HUES6 (cell line): ENCODE measurements at regions not wholly inside any gene's neighbourhood (a gene's known extent, or its start where the extent isn't known, plus 50 kb on each side); places are given as distances from the start of the nearest gene placed in this dataset.
"Not testable (repeated sequence)": the region's sequence is repeated elsewhere in the genome, so short reads cannot be mapped to it uniquely, and the experiment has no call there.

Experiments
- H3K27ac ChIP-seq: 2 replicates; pipeline ENCODE4 v1.7.0; 2013; ENCODE audit warnings: low read depth, mild to moderate bottlenecking, low read length, inconsistent platforms
- H3K27me3 ChIP-seq: 2 replicates; pipeline ENCODE4 v1.6.1; 2013; ENCODE audit warnings: low read length; ENCODE audit not compliant: control insufficient read depth, insufficient read depth
- H3K36me3 ChIP-seq: 2 replicates; pipeline ENCODE4 v1.6.1; 2013; ENCODE audit warnings: low read length; ENCODE audit not compliant: control insufficient read depth, insufficient read depth
- H3K4me1 ChIP-seq: 2 replicates; pipeline ENCODE4 v1.6.1; 2013; ENCODE audit warnings: low read length; ENCODE audit not compliant: control insufficient read depth, insufficient read depth
- H3K4me3 ChIP-seq: 2 replicates; pipeline ENCODE4 v1.5.1; 2013; ENCODE audit warnings: low read depth, low read length
- H3K9ac ChIP-seq: one replicate; pipeline ENCODE4 v1.6.1; 2013; ENCODE audit warnings: mild to moderate bottlenecking, low read length
- H3K9me3 ChIP-seq: 2 replicates; pipeline ENCODE4 v1.6.1; 2013; ENCODE audit warnings: low read depth, low read length; ENCODE audit not compliant: control insufficient read depth, insufficient read depth

GRCh38 chr13:99736541-99736940 lies 235.0 kb downstream of the ZIC5 start:
- Histone ChIP-seq H3K9me3 (no peaks in the 10 kb centered on the region), H3K9ac (no peak overlapping the region), H3K4me1 (peaks cover 54% of the 10 kb centered on the region), H3K4me3 (no peak overlapping the region), H3K27ac (no peak overlapping the region), H3K27me3 (no peaks in the 10 kb centered on the region), H3K36me3 (no peaks in the 10 kb centered on the region)

- no peak overlapping the region for H3K27ac ChIP-seq
- H3K9ac ChIP-seq = no peak overlapping the region
Observed at GRCh38 chr13:99734013-99734693, 232.9 kb downstream of the TM9SF2 start.

DNA sequence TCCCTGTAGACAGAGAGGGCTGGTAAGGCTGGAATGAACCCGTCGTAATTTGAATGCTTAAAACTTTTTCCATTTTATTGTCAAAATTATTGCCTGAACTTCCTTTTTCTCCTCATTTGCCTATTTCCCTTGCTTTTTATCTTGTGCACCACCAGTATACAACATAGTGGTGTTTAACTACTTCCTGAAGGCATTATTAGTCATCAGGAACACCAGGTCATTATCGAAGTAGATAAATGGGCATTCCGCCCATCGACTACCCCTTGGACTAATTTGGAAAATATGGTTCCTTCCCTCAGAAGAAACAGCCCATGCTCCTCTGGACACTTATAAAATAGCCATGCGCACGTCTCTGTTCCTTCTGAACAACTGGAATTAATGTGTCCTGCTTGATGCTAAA lies 232.1 kb downstream of the TM9SF2 start:
- no peak overlapping the region for H3K9ac ChIP-seq

More at GRCh38 chr13:99734013-99734693, 232.9 kb downstream of the TM9SF2 start:
- Histone ChIP-seq H3K4me1 (peaks cover 45% of the 10 kb centered on the region), H3K36me3 (no peaks in the 10 kb centered on the region), H3K4me3 (peak overlapping the region; percentile 28; the same call in 1 of the 2 replicates), H3K9me3 (no peaks in the 10 kb centered on the region), H3K27me3 (no peaks in the 10 kb centered on the region)

DNA sequence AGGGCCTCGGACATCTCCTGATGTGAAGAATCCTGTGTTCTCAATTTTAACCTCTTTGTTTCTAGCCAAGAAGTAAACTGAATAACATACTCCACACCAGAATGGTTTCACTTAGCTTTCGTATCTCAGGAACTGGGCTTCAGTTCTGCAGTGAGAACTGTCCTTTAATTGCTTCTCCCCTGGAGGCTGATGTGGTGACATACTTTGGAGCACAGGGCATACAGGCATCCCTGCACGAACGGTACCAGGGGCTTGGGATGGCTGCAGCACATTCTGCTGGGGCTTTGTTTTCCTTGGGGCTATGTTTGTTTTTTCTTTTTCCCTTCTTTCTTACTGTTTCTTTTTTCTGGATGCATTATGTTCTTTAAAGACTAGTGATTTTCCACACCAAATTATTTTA lies 230.5 kb downstream of the TM9SF2 start:
- peak overlapping the region; percentile 9 for H3K9ac ChIP-seq
- peaks cover 47% of the 10 kb centered on the region for H3K4me1 ChIP-seq
- no peak overlapping the region for H3K4me3 ChIP-seq
- H3K27me3 ChIP-seq = no peaks in the 10 kb centered on the region
- H3K9me3 ChIP-seq = no peaks in the 10 kb centered on the region
- H3K27ac ChIP-seq = no peak overlapping the region
- H3K36me3 ChIP-seq = no peaks in the 10 kb centered on the region

More for the DNA sequence above, 232.1 kb downstream of the TM9SF2 start:
- Histone ChIP-seq H3K27me3 (no peaks in the 10 kb centered on the region), H3K9me3 (no peaks in the 10 kb centered on the region), H3K36me3 (no peaks in the 10 kb centered on the region), H3K4me3 (no peak overlapping the region), H3K4me1 (peaks cover 45% of the 10 kb centered on the region), H3K27ac (no peak overlapping the region)

GRCh38 chr13:99730403-99730802 lies 229.1 kb downstream of the TM9SF2 start:
- H3K27me3 ChIP-seq = no peaks in the 10 kb centered on the region
- H3K36me3 ChIP-seq = no peaks in the 10 kb centered on the region
- H3K9ac ChIP-seq = no peak overlapping the region
- H3K27ac ChIP-seq = no peak overlapping the region
- H3K9me3 ChIP-seq = no peaks in the 10 kb centered on the region
- no peak overlapping the region for H3K4me3 ChIP-seq
- peaks cover 59% of the 10 kb centered on the region for H3K4me1 ChIP-seq

- H3K9ac ChIP-seq = no peak overlapping the region
- no peaks in the 10 kb centered on the region for H3K27me3 ChIP-seq
- H3K27ac ChIP-seq = no peak overlapping the region
- H3K4me3 ChIP-seq = no peak overlapping the region
- no peaks in the 10 kb centered on the region for H3K36me3 ChIP-seq
- peaks cover 63% of the 10 kb centered on the region for H3K4me1 ChIP-seq
- no peaks in the 10 kb centered on the region for H3K9me3 ChIP-seq
Observed at GRCh38 chr13:99729745-99730144, 228.5 kb downstream of the TM9SF2 start.

GRCh38 chr13:99727651-99728050 lies 226.4 kb downstream of the TM9SF2 start:
- not testable (repeated sequence) for H3K4me3 ChIP-seq, H3K27ac ChIP-seq, H3K9ac ChIP-seq, H3K36me3 ChIP-seq, H3K27me3 ChIP-seq, H3K9me3 ChIP-seq
- peaks cover 58% of the 10 kb centered on the region for H3K4me1 ChIP-seq

DNA sequence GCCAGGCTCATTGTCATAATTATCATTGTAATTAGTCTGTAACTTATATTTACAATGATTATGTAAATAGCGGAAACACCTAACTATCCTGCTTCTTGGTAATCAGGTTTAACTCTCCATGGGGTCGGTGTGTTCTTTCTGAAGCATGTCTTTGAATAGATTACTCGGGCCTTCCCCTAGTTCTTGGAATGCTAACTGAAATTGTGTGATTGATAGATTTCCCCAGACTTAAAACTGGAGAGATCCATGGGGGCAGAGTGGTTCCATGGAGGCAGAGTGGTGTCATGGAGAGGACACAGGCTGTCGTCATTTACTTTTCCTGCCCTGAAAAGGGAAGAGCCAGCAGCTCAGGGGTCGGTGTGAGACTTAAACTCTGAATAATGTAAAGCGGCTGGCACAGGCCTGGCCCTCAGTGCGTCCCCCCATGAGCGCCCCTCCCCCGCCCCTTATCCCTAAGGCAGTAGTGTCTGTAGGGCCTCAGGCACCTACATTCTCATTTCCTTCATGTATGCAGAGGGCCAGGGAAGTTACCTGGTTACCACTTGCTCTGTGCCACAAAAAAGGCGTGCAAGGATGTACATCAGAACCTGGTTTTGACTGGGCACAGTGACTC lies 225.1 kb downstream of the TM9SF2 start:
- Histone ChIP-seq H3K36me3 (no peaks in the 10 kb centered on the region), H3K27ac (no peak overlapping the region), H3K27me3 (no peaks in the 10 kb centered on the region), H3K4me1 (peaks cover 58% of the 10 kb centered on the region), H3K9ac (no peak overlapping the region), H3K4me3 (no peak overlapping the region), H3K9me3 (no peaks in the 10 kb centered on the region)

DNA sequence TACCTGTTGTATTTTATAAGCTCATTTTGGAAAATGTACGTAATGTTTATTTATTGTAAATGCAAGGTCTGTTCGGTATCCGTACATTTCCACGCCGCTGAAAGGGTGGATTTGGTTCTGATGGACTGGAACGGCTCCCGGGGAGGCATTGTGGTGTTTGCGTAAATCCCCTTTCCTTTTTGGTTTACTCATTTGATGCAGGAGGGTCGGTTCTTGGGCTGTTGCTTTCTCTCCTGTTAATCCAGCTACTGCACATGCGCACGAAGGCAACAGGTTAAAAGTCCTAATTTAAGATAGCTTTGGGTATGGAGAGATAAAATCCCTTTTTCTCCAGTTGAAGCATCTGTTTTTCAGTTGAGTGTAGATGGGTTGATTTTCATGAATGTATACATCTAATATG lies 224.4 kb downstream of the TM9SF2 start:
- no peaks in the 10 kb centered on the region for H3K27me3 ChIP-seq
- H3K4me3 ChIP-seq = no peak overlapping the region
- H3K4me1 ChIP-seq = peaks cover 59% of the 10 kb centered on the region
- no peak overlapping the region for H3K27ac ChIP-seq
- no peaks in the 10 kb centered on the region for H3K36me3 ChIP-seq
- H3K9ac ChIP-seq = no peak overlapping the region
- H3K9me3 ChIP-seq = no peaks in the 10 kb centered on the region

DNA sequence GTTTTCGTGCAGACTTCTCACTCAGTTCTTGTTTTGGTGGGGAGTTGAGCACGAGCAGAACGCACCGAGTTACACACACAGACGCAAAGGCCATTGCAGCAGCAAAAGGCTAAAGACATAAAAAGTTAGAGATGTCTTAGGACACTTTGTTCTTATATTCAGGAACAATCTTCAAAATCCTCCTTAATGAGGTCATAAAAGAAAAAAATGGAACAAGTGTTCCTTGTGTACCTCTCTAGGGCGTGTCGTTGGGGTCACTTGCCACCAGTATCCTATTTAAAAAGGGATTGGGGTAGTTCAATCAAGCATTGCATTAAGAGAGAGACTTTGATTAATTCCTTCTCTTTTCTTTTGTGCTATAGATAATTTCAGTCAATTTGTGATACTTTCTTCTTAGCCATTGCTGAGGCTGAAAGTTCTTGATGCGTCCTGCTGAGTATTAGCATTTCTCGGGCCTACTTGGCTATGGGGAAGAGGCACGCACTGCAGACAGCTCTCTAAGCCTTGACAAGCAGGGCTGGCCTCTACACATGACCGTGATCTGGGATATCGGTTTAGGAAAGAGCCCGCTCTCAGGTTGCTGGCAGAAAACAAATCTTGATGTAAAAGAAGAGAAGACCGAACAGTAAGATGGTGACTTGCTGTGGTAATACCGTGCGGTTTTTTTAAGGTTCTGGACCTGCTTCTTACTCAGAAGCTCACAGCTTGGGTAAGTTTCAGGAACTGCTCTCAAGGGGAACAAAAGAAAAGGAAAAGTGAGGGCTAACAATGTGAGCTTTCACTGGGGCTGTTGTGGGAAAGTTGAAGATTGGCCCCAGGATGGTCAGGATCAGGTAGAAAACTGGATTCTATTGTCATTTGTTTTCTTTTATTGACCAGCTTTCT lies 223.6 kb downstream of the TM9SF2 start:
- H3K27me3 ChIP-seq = no peaks in the 10 kb centered on the region
- H3K36me3 ChIP-seq = no peaks in the 10 kb centered on the region
- H3K4me3 ChIP-seq = no peak overlapping the region
- H3K27ac ChIP-seq = 0 out of 2 replicates have a peak overlapping the region, but pooled peaks have one; percentile 13
- H3K4me1 ChIP-seq = peaks cover 60% of the 10 kb centered on the region
- H3K9ac ChIP-seq = no peak overlapping the region
- no peaks in the 10 kb centered on the region for H3K9me3 ChIP-seq

GRCh38 chr13:99723878-99724277 lies 222.6 kb downstream of the TM9SF2 start:
- Histone ChIP-seq H3K36me3 (no peaks in the 10 kb centered on the region), H3K27me3 (no peaks in the 10 kb centered on the region), H3K9ac (no peak overlapping the region)

More at GRCh38 chr13:99723878-99724277, 222.6 kb downstream of the TM9SF2 start:
- no peak overlapping the region for H3K27ac ChIP-seq
- H3K4me1 ChIP-seq = peaks cover 60% of the 10 kb centered on the region
- no peak overlapping the region for H3K4me3 ChIP-seq
- no peaks in the 10 kb centered on the region for H3K9me3 ChIP-seq
